Osteocyte (in vitro differentiated cells): ENCODE measurements at regions not wholly inside any gene's neighbourhood (a gene's known extent, or its start where the extent isn't known, plus 50 kb on each side); places are given as distances from the start of the nearest gene placed in this dataset.

Experiments
- DNase-seq: peaks from one replicate; pipeline ENCODE4 v3.0.0; 2021; ENCODE audit warnings: mixed read lengths; ENCODE audit not compliant: unreplicated experiment; ENCODE audit errors: extremely low spot score
- H3K27ac Mint-ChIP-seq: one replicate; pipeline ENCODE4 v1.8.0; 2021; ENCODE audit warnings: mild to moderate bottlenecking, mixed read lengths; ENCODE audit not compliant: unreplicated experiment
- H3K27me3 Mint-ChIP-seq: one replicate; pipeline ENCODE4 v1.8.0; 2021; ENCODE audit warnings: mixed read lengths; ENCODE audit not compliant: unreplicated experiment
- H3K36me3 Mint-ChIP-seq: one replicate; pipeline ENCODE4 v1.8.0; 2021; ENCODE audit warnings: mixed read lengths; ENCODE audit not compliant: unreplicated experiment
- H3K4me1 Mint-ChIP-seq: one replicate; pipeline ENCODE4 v1.8.0; 2021; ENCODE audit warnings: mixed read lengths; ENCODE audit not compliant: unreplicated experiment
- H3K4me3 Mint-ChIP-seq: one replicate; pipeline ENCODE4 v1.8.0; 2021; ENCODE audit warnings: mild to moderate bottlenecking, moderate library complexity, mixed read lengths; ENCODE audit not compliant: unreplicated experiment
- H3K9me3 Mint-ChIP-seq: one replicate; pipeline ENCODE4 v1.8.0; 2021; ENCODE audit warnings: mixed read lengths; ENCODE audit not compliant: unreplicated experiment
- TF ChIP-seq, protein P1 (sequence below): fragments of 200-600 bp; sonication (generic); IDR thresholded peaks from 2 replicates; pipeline ENCODE4 v1.5.0; 2021; ENCODE audit warnings: antibody characterized with exemption, mild to moderate bottlenecking, moderate library complexity

DNA sequence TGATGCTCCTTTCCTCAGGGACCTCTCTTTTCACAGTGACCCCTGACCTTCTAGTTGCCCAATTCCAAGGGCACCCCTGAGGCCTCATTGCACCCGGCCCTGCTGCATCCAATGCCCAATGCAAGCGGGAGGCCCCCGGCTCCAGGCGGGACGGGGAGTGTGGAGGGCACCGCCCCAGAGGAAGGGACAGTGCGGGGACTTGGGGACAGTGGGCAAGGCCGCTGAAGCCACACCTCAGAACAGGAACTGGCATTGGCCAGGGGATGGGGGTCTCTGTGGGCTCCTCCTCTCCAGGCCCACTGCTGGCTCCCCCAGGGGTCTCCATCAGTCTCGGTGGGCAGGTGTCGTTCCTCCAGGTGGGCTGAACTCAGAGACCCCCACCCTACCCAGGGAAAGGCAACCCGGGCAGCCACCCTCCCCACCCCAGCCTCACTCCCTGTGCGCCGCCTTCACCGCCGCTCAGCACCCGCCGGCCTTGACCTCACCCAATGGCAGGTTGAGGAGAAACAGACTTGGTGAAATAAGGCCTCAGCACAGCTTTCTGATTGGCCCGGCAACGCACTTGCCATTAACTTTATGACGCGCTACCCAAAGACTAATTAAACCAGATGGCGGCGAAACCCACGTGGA, 1312.0 kb downstream of the BRD1 start:
- no peaks in the 10 kb centered on the region for H3K9me3 Mint-ChIP-seq
- no peaks in the 10 kb centered on the region for H3K4me1 Mint-ChIP-seq
- H3K36me3 Mint-ChIP-seq = no peaks in the 10 kb centered on the region
- TF ChIP-seq, protein P1, sequence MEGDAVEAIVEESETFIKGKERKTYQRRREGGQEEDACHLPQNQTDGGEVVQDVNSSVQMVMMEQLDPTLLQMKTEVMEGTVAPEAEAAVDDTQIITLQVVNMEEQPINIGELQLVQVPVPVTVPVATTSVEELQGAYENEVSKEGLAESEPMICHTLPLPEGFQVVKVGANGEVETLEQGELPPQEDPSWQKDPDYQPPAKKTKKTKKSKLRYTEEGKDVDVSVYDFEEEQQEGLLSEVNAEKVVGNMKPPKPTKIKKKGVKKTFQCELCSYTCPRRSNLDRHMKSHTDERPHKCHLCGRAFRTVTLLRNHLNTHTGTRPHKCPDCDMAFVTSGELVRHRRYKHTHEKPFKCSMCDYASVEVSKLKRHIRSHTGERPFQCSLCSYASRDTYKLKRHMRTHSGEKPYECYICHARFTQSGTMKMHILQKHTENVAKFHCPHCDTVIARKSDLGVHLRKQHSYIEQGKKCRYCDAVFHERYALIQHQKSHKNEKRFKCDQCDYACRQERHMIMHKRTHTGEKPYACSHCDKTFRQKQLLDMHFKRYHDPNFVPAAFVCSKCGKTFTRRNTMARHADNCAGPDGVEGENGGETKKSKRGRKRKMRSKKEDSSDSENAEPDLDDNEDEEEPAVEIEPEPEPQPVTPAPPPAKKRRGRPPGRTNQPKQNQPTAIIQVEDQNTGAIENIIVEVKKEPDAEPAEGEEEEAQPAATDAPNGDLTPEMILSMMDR = no peak
- no peak overlapping the region for H3K4me3 Mint-ChIP-seq
- DNase-seq = no peak
- H3K27ac Mint-ChIP-seq = no peak overlapping the region
- no peaks in the 10 kb centered on the region for H3K27me3 Mint-ChIP-seq

DNA sequence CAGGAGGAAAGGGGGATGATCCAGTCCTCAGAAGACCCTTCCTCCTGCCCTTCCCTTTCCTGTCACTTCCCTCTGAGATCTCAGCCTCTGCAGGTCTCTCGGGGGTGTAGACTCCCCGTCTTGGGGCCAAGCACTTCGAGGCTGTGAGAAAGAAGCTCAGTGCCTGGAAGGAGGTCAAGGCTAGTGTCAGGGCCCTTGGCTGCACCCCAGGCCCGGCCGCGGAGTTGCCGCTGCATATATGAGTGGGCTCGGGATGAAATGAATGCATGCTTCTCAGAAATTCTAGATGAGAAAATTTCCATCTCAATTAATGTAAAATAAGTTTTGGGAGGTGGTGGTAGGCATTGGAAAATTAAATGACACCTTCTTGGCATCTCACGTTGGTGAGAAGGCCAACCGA, 1313.7 kb downstream of the BRD1 start:
- Mint-ChIP-seq H3K9me3 (no peaks in the 10 kb centered on the region), H3K36me3 (no peaks in the 10 kb centered on the region), H3K4me1 (no peaks in the 10 kb centered on the region), H3K4me3 (no peak overlapping the region), H3K27ac (no peak overlapping the region), H3K27me3 (no peaks in the 10 kb centered on the region)
- no peak for DNase-seq
- TF ChIP-seq, protein P1 = no peak

DNA sequence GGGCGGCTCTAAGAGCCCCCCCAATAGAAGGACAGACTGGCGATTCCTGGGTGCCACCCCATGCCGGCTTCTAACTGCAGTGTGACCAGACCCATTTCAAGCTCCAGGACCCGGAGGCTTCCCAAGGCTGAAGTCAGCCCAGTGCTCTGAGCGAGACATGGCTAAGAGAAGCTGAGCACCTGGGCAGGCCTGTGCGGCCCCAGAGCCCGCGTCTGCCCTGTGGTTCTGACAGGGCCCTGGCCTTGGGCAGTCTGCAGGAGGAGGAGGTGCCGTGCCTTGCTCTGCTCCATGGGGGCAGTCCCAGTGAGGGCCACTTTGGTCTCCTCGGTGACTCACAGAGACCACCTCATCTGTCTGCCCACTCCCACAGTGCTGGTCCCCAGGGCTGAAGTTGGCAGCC, 1314.2 kb downstream of the BRD1 start:
- TF ChIP-seq, protein P1 = no peak
- no peaks in the 10 kb centered on the region for H3K9me3 Mint-ChIP-seq
- no peaks in the 10 kb centered on the region for H3K27me3 Mint-ChIP-seq
- H3K4me3 Mint-ChIP-seq = no peak overlapping the region
- no peak overlapping the region for H3K27ac Mint-ChIP-seq
- H3K4me1 Mint-ChIP-seq = no peaks in the 10 kb centered on the region
- H3K36me3 Mint-ChIP-seq = no peaks in the 10 kb centered on the region
- no peak for DNase-seq

DNA sequence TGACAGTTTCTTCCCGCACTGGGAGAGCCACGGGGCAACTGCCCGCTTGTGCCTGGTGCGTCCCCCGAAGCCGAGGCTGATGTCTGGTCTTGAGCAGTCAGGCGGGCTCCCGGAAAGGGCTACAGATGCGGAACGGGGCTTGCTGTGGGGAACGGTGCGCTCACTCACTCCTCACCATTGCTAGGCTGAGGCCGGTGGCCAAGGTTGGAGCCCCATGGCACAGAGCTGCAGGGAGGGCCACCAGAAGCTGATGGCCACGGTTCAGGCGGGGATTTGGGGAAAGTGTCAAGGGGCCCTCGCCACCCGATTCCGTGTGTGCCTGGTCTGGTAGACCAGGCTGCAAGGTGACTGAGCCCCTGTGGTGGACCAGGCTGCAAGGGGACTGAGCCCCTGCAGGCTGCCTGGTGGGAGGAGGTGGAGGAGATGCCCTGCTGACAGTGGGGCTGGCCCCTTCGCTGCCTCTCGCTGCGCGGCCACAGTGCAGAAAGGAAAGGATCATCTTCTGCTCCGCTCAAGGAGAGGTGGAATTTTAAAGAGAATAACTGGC, 1315.8 kb downstream of the BRD1 start:
- no peaks in the 10 kb centered on the region for H3K36me3 Mint-ChIP-seq
- H3K4me3 Mint-ChIP-seq = no peak overlapping the region
- H3K27ac Mint-ChIP-seq = no peak overlapping the region
- no peaks in the 10 kb centered on the region for H3K4me1 Mint-ChIP-seq
- no peaks in the 10 kb centered on the region for H3K27me3 Mint-ChIP-seq
- TF ChIP-seq, protein P1 = no peak
- H3K9me3 Mint-ChIP-seq = no peaks in the 10 kb centered on the region
- no peak for DNase-seq

DNA sequence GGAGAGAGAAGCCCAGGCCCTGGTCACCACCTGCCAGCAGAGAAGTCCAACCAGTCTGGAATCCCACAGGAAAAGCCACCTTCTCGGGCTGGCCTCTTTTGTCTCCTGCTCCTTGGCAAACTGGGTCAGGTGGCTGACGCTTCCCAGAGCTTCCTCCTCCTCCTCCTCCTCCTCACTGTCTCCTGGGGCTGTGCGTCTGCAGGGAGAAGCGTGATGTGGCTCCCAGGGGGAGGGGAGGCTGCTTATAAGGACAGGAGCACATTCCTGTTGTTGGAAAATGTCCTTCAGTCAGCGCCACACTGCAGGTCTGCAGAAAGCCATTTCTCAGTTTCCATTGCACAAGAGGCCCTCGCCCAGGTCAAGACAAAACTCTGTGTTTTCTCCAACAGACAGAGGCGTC, 1316.5 kb downstream of the BRD1 start:
- Mint-ChIP-seq H3K27me3 (no peaks in the 10 kb centered on the region), H3K4me1 (no peaks in the 10 kb centered on the region), H3K4me3 (no peak overlapping the region)

More for the DNA sequence above, 1316.5 kb downstream of the BRD1 start:
- H3K9me3 Mint-ChIP-seq = no peaks in the 10 kb centered on the region
- DNase-seq = no peak
- TF ChIP-seq, protein P1 = no peak
- no peak overlapping the region for H3K27ac Mint-ChIP-seq
- H3K36me3 Mint-ChIP-seq = no peaks in the 10 kb centered on the region
